ENCODE measurements at regions not wholly inside any gene's neighbourhood (a gene's known extent, or its start where the extent isn't known, plus 50 kb on each side); places are given as distances from the start of the nearest gene placed in this dataset.

- no peaks in the 10 kb centered on the region for H3K27me3 ChIP-seq (ENCODE audit: control insufficient read depth in 3 of 3, insufficient read depth in 3 of 3, low read length in 3 of 3)
- no peaks in the 10 kb centered on the region for H3K9me3 ChIP-seq (ENCODE audit: control insufficient read depth in 3 of 3, low read length in 3 of 3)
- H3K4me1 ChIP-seq (ENCODE audit: control insufficient read depth in 3 of 3, insufficient read depth in 3 of 3, low read length in 3 of 3) = no peaks in the 10 kb centered on the region
- no peak overlapping the region for H3K9ac ChIP-seq (ENCODE audit: low read depth in 1 of 3, low read length in 3 of 3)
- H3K36me3 ChIP-seq (ENCODE audit: control insufficient read depth in 3 of 3, insufficient read depth in 3 of 3, low read length in 3 of 3) = peaks cover 16 to 21% (median 20%) of the 10 kb centered on the region in 3 donors
- H3K4me3 ChIP-seq (ENCODE audit: low read length in 3 of 3) = no peak overlapping the region
- H3K27ac ChIP-seq (ENCODE audit: low read depth, low read length) = no peak overlapping the region
Measured at GRCh38 chr16:27676839-27677238, 126.9 kb downstream of the KATNIP start.

GRCh38 chr16:27677263-27677662 is 127.3 kb downstream of the KATNIP start:
- H3K4me3 ChIP-seq (ENCODE audit: low read length in 3 of 3) = no peak overlapping the region
- H3K4me1 ChIP-seq (ENCODE audit: control insufficient read depth in 3 of 3, insufficient read depth in 3 of 3, low read length in 3 of 3) = no peaks in the 10 kb centered on the region
- no peak overlapping the region for H3K27ac ChIP-seq (ENCODE audit: low read depth, low read length)
- peaks cover 16 to 22% (median 22%) of the 10 kb centered on the region in 3 donors for H3K36me3 ChIP-seq (ENCODE audit: control insufficient read depth in 3 of 3, insufficient read depth in 3 of 3, low read length in 3 of 3)
- no peaks in the 10 kb centered on the region for H3K9me3 ChIP-seq (ENCODE audit: control insufficient read depth in 3 of 3, low read length in 3 of 3)
- H3K9ac ChIP-seq (ENCODE audit: low read depth in 1 of 3, low read length in 3 of 3) = no peak overlapping the region
- H3K27me3 ChIP-seq (ENCODE audit: control insufficient read depth in 3 of 3, insufficient read depth in 3 of 3, low read length in 3 of 3) = no peaks in the 10 kb centered on the region

GRCh38 chr16:27678955-27679354 is 129.0 kb downstream of the KATNIP start:
- H3K36me3 ChIP-seq (ENCODE audit: control insufficient read depth in 3 of 3, insufficient read depth in 3 of 3, low read length in 3 of 3) = peaks cover 16 to 32% (median 23%) of the 10 kb centered on the region in 3 donors
- H3K9me3 ChIP-seq (ENCODE audit: control insufficient read depth in 3 of 3, low read length in 3 of 3) = no peaks in the 10 kb centered on the region
- H3K9ac ChIP-seq (ENCODE audit: low read depth in 1 of 3, low read length in 3 of 3) = no peak overlapping the region
- no peak overlapping the region for H3K27ac ChIP-seq (ENCODE audit: low read depth, low read length)
- no peak overlapping the region for H3K4me3 ChIP-seq (ENCODE audit: low read length in 3 of 3)
- H3K4me1 ChIP-seq (ENCODE audit: control insufficient read depth in 3 of 3, insufficient read depth in 3 of 3, low read length in 3 of 3) = no peaks in the 10 kb centered on the region
- H3K27me3 ChIP-seq (ENCODE audit: control insufficient read depth in 3 of 3, insufficient read depth in 3 of 3, low read length in 3 of 3) = no peaks in the 10 kb centered on the region

GRCh38 chr16:27679899-27680298 is 130.0 kb downstream of the KATNIP start:
- H3K36me3 ChIP-seq (ENCODE audit: control insufficient read depth in 3 of 3, insufficient read depth in 3 of 3, low read length in 3 of 3) = peaks cover 16 to 32% (median 23%) of the 10 kb centered on the region in 3 donors
- no peaks in the 10 kb centered on the region for H3K9me3 ChIP-seq (ENCODE audit: control insufficient read depth in 3 of 3, low read length in 3 of 3)
- no peak overlapping the region for H3K4me3 ChIP-seq (ENCODE audit: low read length in 3 of 3)
- no peak overlapping the region for H3K9ac ChIP-seq (ENCODE audit: low read depth in 1 of 3, low read length in 3 of 3)
- H3K4me1 ChIP-seq (ENCODE audit: control insufficient read depth in 3 of 3, insufficient read depth in 3 of 3, low read length in 3 of 3) = no peaks in the 10 kb centered on the region
- H3K27me3 ChIP-seq (ENCODE audit: control insufficient read depth in 3 of 3, insufficient read depth in 3 of 3, low read length in 3 of 3) = no peaks in the 10 kb centered on the region
- H3K27ac ChIP-seq (ENCODE audit: low read depth, low read length) = no peak overlapping the region

- Histone ChIP-seq H3K9me3 (ENCODE audit: control insufficient read depth in 3 of 3, low read length in 3 of 3) (no peaks in the 10 kb centered on the region), H3K4me3 (ENCODE audit: low read length in 3 of 3) (no peak overlapping the region), H3K27me3 (ENCODE audit: control insufficient read depth in 3 of 3, insufficient read depth in 3 of 3, low read length in 3 of 3) (no peaks in the 10 kb centered on the region), H3K9ac (ENCODE audit: low read depth in 1 of 3, low read length in 3 of 3) (no peak overlapping the region), H3K36me3 (ENCODE audit: control insufficient read depth in 3 of 3, insufficient read depth in 3 of 3, low read length in 3 of 3) (peaks cover 16 to 33% (median 23%) of the 10 kb centered on the region in 3 donors), H3K27ac (ENCODE audit: low read depth, low read length) (no peak overlapping the region), H3K4me1 (ENCODE audit: control insufficient read depth in 3 of 3, insufficient read depth in 3 of 3, low read length in 3 of 3) (peaks cover 0 to 3% (median 0%) of the 10 kb centered on the region in 3 donors)
Measured at GRCh38 chr16:27681681-27682080, 131.7 kb downstream of the KATNIP start.

GRCh38 chr16:27684047-27684446 is 134.1 kb downstream of the KATNIP start:
- H3K4me1 ChIP-seq (ENCODE audit: control insufficient read depth in 3 of 3, insufficient read depth in 3 of 3, low read length in 3 of 3) = peaks cover 0 to 3% (median 0%) of the 10 kb centered on the region in 3 donors
- no peaks in the 10 kb centered on the region for H3K27me3 ChIP-seq (ENCODE audit: control insufficient read depth in 3 of 3, insufficient read depth in 3 of 3, low read length in 3 of 3)
- H3K4me3 ChIP-seq (ENCODE audit: low read length in 3 of 3) = no peak overlapping the region
- H3K27ac ChIP-seq (ENCODE audit: low read depth, low read length) = no peak overlapping the region
- H3K9me3 ChIP-seq (ENCODE audit: control insufficient read depth in 3 of 3, low read length in 3 of 3) = no peaks in the 10 kb centered on the region
- H3K9ac ChIP-seq (ENCODE audit: low read depth in 1 of 3, low read length in 3 of 3) = no peak overlapping the region
- H3K36me3 ChIP-seq (ENCODE audit: control insufficient read depth in 3 of 3, insufficient read depth in 3 of 3, low read length in 3 of 3) = peaks cover 0 to 20% (median 14%) of the 10 kb centered on the region in 3 donors

- no peak overlapping the region for H3K27ac ChIP-seq (ENCODE audit: low read depth, low read length)
- no peaks in the 10 kb centered on the region for H3K27me3 ChIP-seq (ENCODE audit: control insufficient read depth in 3 of 3, insufficient read depth in 3 of 3, low read length in 3 of 3)
- H3K4me1 ChIP-seq (ENCODE audit: control insufficient read depth in 3 of 3, insufficient read depth in 3 of 3, low read length in 3 of 3) = peaks cover 0 to 3% (median 0%) of the 10 kb centered on the region in 3 donors
- peak overlapping the region in 1 of 3 donors; percentile 7 for H3K9ac ChIP-seq (ENCODE audit: low read depth in 1 of 3, low read length in 3 of 3)
- no peaks in the 10 kb centered on the region for H3K9me3 ChIP-seq (ENCODE audit: control insufficient read depth in 3 of 3, low read length in 3 of 3)
- H3K36me3 ChIP-seq (ENCODE audit: control insufficient read depth in 3 of 3, insufficient read depth in 3 of 3, low read length in 3 of 3) = peaks cover 0 to 19% (median 10%) of the 10 kb centered on the region in 3 donors
- H3K4me3 ChIP-seq (ENCODE audit: low read length in 3 of 3) = no peak overlapping the region
Measured at GRCh38 chr16:27685807-27686206, 135.9 kb downstream of the KATNIP start.

GRCh38 chr16:27686926-27687325 is 137.0 kb downstream of the KATNIP start:
- H3K27ac ChIP-seq (ENCODE audit: low read depth, low read length) = no peak overlapping the region
- no peaks in the 10 kb centered on the region for H3K9me3 ChIP-seq (ENCODE audit: control insufficient read depth in 3 of 3, low read length in 3 of 3)
- H3K9ac ChIP-seq (ENCODE audit: low read depth in 1 of 3, low read length in 3 of 3) = no peak overlapping the region

GRCh38 chr16:27687605-27688004 is 137.7 kb downstream of the KATNIP start:
- no peak overlapping the region for H3K9ac ChIP-seq (ENCODE audit: low read depth in 1 of 3, low read length in 3 of 3)
- H3K27ac ChIP-seq (ENCODE audit: low read depth, low read length) = no peak overlapping the region
- H3K9me3 ChIP-seq (ENCODE audit: control insufficient read depth in 3 of 3, low read length in 3 of 3) = no peaks in the 10 kb centered on the region
- no peak overlapping the region for H3K4me3 ChIP-seq (ENCODE audit: low read length in 3 of 3)
- peaks cover 0 to 9% (median 0%) of the 10 kb centered on the region in 3 donors for H3K36me3 ChIP-seq (ENCODE audit: control insufficient read depth in 3 of 3, insufficient read depth in 3 of 3, low read length in 3 of 3)
- peaks cover 0 to 3% (median 0%) of the 10 kb centered on the region in 3 donors for H3K4me1 ChIP-seq (ENCODE audit: control insufficient read depth in 3 of 3, insufficient read depth in 3 of 3, low read length in 3 of 3)
- no peaks in the 10 kb centered on the region for H3K27me3 ChIP-seq (ENCODE audit: control insufficient read depth in 3 of 3, insufficient read depth in 3 of 3, low read length in 3 of 3)

More at GRCh38 chr16:27686926-27687325, 137.0 kb downstream of the KATNIP start:
- Histone ChIP-seq H3K4me1 (ENCODE audit: control insufficient read depth in 3 of 3, insufficient read depth in 3 of 3, low read length in 3 of 3) (peaks cover 0 to 3% (median 0%) of the 10 kb centered on the region in 3 donors), H3K36me3 (ENCODE audit: control insufficient read depth in 3 of 3, insufficient read depth in 3 of 3, low read length in 3 of 3) (peaks cover 0 to 13% (median 2%) of the 10 kb centered on the region in 3 donors), H3K4me3 (ENCODE audit: low read length in 3 of 3) (no peak overlapping the region), H3K27me3 (ENCODE audit: control insufficient read depth in 3 of 3, insufficient read depth in 3 of 3, low read length in 3 of 3) (no peaks in the 10 kb centered on the region)

- Histone ChIP-seq H3K4me1 (ENCODE audit: control insufficient read depth in 3 of 3, insufficient read depth in 3 of 3, low read length in 3 of 3) (peaks cover 0 to 3% (median 0%) of the 10 kb centered on the region in 3 donors), H3K9me3 (ENCODE audit: control insufficient read depth in 3 of 3, low read length in 3 of 3) (no peaks in the 10 kb centered on the region), H3K36me3 (ENCODE audit: control insufficient read depth in 3 of 3, insufficient read depth in 3 of 3, low read length in 3 of 3) (peaks cover 0 to 2% (median 0%) of the 10 kb centered on the region in 3 donors), H3K27ac (ENCODE audit: low read depth, low read length) (no peak overlapping the region), H3K27me3 (ENCODE audit: control insufficient read depth in 3 of 3, insufficient read depth in 3 of 3, low read length in 3 of 3) (no peaks in the 10 kb centered on the region), H3K4me3 (ENCODE audit: low read length in 3 of 3) (no peak overlapping the region), H3K9ac (ENCODE audit: low read depth in 1 of 3, low read length in 3 of 3) (no peak overlapping the region)
Measured at GRCh38 chr16:27689711-27690110, 139.8 kb downstream of the KATNIP start.

Measured in skeletal muscle tissue (tissue), 3 donors.